ENCODE measurements at regions not wholly inside any gene's neighbourhood (a gene's known extent, or its start where the extent isn't known, plus 50 kb on each side); places are given as distances from the start of the nearest gene placed in this dataset.

DNA sequence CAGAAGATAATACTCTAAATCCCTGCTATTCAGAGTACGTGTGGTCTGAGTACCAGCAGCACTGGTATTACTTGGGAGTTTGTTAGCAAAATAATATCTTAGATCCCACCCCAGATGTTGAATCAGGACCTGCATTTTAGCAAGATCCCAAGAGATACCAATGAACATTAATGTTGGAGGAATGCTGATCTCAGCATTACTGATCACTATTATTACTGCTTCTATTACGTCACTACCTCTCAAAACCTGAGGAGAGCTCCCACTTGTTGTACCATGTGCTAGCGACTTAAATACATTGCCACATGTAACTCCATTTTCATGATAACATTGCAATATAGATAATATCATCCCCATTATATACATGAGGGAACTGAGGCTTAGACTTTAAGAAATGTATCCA, 185.2 kb downstream of the SPRY1 start:
- no peak for TF ChIP-seq GATA3 (IDR thresholded peaks at IDR 0.05; ENCODE audit: low read depth, low read length)
- no peak for TF ChIP-seq GATA2 (IDR thresholded peaks at IDR 0.05; ENCODE audit: low read depth, low read length)

DNA sequence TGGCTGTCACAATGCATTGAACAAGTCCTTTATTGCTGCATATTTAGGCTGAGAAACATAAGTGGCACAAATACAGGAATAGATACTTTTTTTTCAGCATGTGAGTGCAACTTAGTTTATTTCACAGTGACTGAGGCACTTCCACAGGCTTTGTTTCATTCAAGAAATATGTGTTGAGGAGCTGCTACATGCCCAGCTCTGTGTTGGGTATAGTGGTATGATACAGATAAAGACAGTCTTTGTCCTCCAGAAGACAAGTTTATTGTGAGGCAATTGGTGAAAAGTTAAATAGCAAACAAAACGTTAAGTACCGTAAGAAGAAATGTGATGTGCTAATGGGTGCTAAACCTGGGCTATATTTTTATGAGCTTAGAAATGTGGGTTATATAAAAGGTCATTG, 186.4 kb downstream of the SPRY1 start:
- TF ChIP-seq GATA3 (IDR thresholded peaks at IDR 0.05; ENCODE audit: low read depth, low read length) (no peak), GATA2 (IDR thresholded peaks at IDR 0.05; ENCODE audit: low read depth, low read length) (no peak)

GRCh38 chr4:123585111-123585510, 188.5 kb downstream of the SPRY1 start:
- no peak for TF ChIP-seq GATA2 (IDR thresholded peaks at IDR 0.05; ENCODE audit: low read depth, low read length)
- no peak for TF ChIP-seq GATA3 (IDR thresholded peaks at IDR 0.05; ENCODE audit: low read depth, low read length)

DNA sequence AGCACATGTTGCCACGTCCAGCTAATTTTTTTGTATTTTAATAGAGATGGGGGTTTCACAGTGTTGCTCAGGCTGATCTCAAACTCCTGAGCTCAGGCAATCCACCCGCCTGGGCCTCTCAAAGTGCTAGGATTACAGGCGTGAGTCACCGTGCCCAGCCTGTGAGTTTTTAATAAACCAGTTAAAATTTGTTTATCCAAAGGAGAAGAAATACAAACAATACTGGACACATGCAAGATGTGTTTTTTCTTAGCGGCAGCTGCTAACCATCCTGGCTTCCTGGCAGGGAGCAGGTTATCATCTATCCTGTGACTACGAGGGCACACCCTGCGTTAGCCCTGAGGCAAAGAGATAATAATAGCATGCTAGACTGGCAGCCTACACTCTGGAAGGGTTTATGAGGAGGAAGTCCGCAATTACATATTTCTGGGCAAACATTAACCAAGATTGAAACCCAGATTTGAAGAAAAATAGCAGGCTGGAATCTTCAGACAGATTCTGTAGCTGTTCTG, 191.4 kb downstream of the SPRY1 start:
- no peak for TF ChIP-seq GATA3 (IDR thresholded peaks at IDR 0.05; ENCODE audit: low read depth, low read length)
- peak; percentile 69 for TF ChIP-seq GATA2 (IDR thresholded peaks at IDR 0.05; ENCODE audit: low read depth, low read length)

DNA sequence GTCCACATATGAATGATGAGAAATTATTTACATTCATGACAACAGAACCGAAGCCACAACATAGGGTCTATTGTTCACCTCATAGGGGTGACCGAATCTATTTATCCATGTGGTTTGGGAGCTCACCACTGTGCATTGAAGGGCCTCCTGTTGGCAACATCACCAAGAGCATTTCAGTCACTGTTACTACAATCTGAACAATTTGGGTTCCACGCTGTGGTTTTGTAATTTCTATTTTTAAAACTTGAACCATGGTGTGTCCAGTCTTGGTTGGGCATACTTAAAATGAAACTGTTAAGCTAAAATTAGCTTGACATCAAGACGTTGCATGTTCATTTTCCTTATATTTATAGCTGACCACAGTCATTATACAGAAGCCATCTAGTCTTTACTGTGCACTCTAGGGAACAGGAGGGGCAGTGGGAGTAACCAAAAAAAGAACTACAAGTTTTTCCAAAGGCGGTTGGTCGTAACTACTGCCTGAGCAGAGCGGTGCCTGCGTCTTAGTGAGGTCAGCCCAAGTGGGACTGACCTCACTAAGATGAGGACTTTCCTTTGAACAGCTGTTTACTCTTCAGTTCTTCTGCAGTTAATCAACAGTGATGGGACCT, 192.1 kb downstream of the SPRY1 start:
- TF ChIP-seq GATA3 (IDR thresholded peaks at IDR 0.05; ENCODE audit: low read depth, low read length): no peak
- no peak for TF ChIP-seq GATA2 (IDR thresholded peaks at IDR 0.05; ENCODE audit: low read depth, low read length)

- TF ChIP-seq GATA3 (IDR thresholded peaks at IDR 0.05; ENCODE audit: low read depth, low read length): no peak
- TF ChIP-seq GATA2 (IDR thresholded peaks at IDR 0.05; ENCODE audit: low read depth, low read length): no peak
These were observed 192.7 kb downstream of the SPRY1 start for GRCh38 chr4:123589301-123589700.

- TF ChIP-seq GATA2 (IDR thresholded peaks at IDR 0.05; ENCODE audit: low read depth, low read length): no peak
- TF ChIP-seq GATA3 (IDR thresholded peaks at IDR 0.05; ENCODE audit: low read depth, low read length): no peak
These were observed 195.3 kb downstream of the SPRY1 start for GRCh38 chr4:123591875-123592274.

GRCh38 chr4:123593655-123594054, 197.1 kb downstream of the SPRY1 start:
- TF ChIP-seq GATA2 (IDR thresholded peaks at IDR 0.05; ENCODE audit: low read depth, low read length): no peak
- TF ChIP-seq GATA3 (IDR thresholded peaks at IDR 0.05; ENCODE audit: low read depth, low read length): no peak

DNA sequence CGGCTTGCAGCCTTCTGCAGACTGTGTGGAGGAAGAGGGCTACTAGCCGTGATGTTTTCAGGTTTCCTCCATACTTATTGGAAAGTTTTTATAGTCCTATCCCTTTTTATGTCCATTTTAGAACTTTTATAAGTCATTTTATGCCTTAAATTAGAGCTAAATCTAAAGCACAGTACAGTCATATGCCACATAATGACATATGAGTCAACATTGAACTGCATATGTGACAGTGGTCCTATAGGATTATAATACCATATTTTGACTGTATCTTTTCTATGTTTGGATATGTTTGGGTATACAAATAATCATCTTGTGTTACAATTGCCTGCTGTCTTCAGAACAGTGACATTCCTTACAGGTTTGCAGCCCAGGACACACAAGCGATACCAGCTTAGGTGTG, 200.2 kb downstream of the SPRY1 start:
- TF ChIP-seq GATA2 (IDR thresholded peaks at IDR 0.05; ENCODE audit: low read depth, low read length) (no peak), GATA3 (IDR thresholded peaks at IDR 0.05; ENCODE audit: low read depth, low read length) (no peak)

DNA sequence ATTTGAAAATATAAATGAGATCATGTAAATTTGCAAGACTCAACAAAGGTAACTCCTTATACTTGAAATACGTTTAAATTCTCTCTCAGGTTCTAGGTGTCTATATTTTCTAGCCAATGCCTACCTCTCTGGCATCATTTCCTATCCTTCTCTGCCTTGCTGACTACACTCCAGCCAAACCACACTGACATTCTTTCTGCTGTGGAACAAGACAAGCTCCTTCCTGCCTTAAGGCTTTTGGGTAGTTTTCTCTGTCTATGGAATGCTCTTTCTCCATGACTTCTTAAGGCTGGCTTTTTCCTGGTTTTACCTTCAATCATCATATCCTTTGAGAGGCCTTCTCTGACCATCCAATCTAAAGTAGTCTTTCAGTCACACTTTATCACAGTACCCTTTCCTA, 201.0 kb downstream of the SPRY1 start:
- TF ChIP-seq GATA3 (IDR thresholded peaks at IDR 0.05; ENCODE audit: low read depth, low read length) (no peak), GATA2 (IDR thresholded peaks at IDR 0.05; ENCODE audit: low read depth, low read length) (no peak)

GRCh38 chr4:123598331-123598730, 201.7 kb downstream of the SPRY1 start:
- TF ChIP-seq GATA3 (IDR thresholded peaks at IDR 0.05; ENCODE audit: low read depth, low read length): no peak
- no peak for TF ChIP-seq GATA2 (IDR thresholded peaks at IDR 0.05; ENCODE audit: low read depth, low read length)

DNA sequence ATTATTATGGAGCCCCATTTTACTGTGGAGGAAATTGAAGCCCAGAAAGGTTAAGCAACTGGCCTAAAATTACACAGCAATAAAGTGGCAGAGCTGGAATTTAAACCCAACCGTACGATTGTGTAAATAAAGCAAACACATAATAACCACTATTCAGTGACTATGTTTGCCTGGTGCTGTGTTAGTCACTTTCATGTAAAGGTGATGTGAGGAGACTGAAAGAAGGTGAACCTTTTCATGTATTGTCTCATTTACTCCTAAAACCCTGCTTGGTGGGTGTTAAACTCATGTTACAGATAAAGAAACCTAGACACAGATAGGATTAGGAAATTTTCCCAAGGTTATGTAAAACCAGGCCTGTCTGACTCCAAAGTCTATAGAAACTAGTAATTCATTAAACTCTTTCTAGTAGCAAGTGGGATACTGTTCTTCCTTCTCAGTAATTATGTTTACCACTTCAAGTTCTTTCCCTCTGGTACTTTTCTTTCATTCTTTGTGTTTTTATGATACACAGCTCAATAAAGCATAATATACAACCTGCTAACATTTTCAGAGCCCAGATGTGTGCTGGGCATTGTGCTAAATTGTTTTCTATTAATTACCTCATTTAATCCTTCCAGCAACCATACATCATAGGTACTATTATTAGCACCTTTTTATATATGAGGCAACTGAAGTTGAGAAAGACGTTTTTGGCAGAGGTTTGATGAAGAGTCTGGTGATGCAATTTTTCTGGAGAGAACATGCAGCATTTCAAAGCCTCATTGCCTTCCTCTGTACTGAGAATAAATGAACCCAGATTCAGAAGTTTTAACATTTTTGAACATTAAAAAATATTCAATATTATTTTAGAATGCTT, 202.7 kb downstream of the SPRY1 start:
- no peak for TF ChIP-seq GATA3 (IDR thresholded peaks at IDR 0.05; ENCODE audit: low read depth, low read length)
- no peak for TF ChIP-seq GATA2 (IDR thresholded peaks at IDR 0.05; ENCODE audit: low read depth, low read length)

DNA sequence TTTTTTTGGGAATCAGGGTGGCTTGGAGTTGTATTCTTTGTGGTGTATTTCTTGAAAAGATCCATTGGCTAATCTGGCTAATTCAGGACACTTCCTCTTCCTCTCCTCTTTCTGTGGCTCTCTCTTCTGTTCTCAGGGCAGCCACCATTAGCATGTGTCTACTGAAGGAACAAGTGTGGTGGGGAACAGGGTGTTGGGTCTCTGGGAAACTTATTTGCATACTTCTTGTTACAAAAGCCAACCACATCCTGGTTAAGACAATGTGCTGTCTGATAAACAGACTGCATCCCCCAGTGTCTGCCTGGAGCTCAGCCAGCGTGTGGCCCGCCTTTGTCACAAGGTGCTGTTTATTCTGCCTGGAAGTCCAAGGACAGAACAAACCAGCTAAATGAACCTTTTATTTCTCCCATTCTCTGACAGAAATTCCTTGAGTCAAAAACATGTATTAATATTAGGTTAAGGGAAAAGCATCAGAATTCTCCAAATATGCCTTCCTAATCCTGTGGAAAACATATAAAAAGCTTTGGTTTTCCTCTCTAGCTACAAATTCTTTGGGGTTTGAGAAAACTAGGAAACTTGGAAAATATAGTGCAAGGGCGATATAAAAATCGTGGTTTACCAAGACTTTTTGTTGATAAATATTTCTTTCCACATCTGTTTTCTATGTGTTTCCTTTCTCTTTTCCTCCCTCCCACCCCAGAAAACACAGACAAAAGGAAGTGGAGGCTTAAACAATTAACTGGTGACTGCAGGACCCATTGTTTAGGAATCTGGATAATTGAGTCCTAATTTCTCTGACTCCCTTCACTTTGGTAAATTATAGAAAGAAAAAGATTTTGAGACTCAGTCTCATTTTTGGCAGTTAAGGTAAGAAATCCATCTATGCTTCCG, 203.6 kb downstream of the SPRY1 start:
- TF ChIP-seq GATA2 (IDR thresholded peaks at IDR 0.05; ENCODE audit: low read depth, low read length) (no peak), GATA3 (IDR thresholded peaks at IDR 0.05; ENCODE audit: low read depth, low read length) (no peak)

Data from SH-SY5Y (cell line).